SU-DHL-6 (cell line): ENCODE measurements at regions not wholly inside any gene's neighbourhood (a gene's known extent, or its start where the extent isn't known, plus 50 kb on each side); places are given as distances from the start of the nearest gene placed in this dataset.

Experiments used
- CTCF ChIP-seq: fragments of 200-600 bp; sonication (generic); IDR thresholded peaks from one replicate; pipeline ENCODE4 v1.5.1; 2017; ENCODE audit warnings: antibody characterized with exemption, mild to moderate bottlenecking, low read length, moderate library complexity; ENCODE audit not compliant: insufficient read depth, poor library complexity, severe bottlenecking
- EZH2phosphoT487 ChIP-seq: fragments of 200-600 bp; sonication (generic), shearing (Covaris generic); conservative IDR thresholded peaks from 2 replicates; pipeline ENCODE4 v1.6.1; 2018; ENCODE audit warnings: mild to moderate bottlenecking, antibody characterized with exemption, low read length, moderate library complexity, mixed read lengths

- TF ChIP-seq CTCF (no peak), EZH2phosphoT487 (no peak)
Measured at GRCh38 chr2:196514641-196515040, 124.9 kb upstream of the CCDC150 start.
